ENCODE measurements at regions not wholly inside any gene's neighbourhood (a gene's known extent, or its start where the extent isn't known, plus 50 kb on each side); places are given as distances from the start of the nearest gene placed in this dataset.

DNA sequence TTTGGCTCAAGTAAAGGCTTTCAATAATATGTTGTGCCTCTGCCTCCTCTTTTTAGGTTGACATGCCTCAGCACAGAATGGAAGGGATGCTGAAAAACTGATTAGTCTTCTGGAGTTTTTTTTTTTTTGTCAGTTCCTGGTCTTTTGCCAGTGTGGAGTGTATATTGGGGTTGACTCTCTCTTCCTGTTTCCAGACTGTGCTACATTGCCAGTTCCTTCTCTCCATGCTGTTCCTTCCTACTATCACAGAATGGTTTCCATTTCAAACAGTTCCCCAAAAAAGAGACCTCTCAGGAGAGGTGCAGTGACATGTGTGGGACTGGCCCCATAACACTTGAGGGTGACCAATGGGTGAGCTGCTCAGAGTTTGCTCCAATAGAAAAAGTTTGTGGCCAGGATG, 101.7 kb upstream of the ETV3 start:
- no peak for DNase-seq (ENCODE audit: low spot score)
- TF ChIP-seq, protein P1, sequence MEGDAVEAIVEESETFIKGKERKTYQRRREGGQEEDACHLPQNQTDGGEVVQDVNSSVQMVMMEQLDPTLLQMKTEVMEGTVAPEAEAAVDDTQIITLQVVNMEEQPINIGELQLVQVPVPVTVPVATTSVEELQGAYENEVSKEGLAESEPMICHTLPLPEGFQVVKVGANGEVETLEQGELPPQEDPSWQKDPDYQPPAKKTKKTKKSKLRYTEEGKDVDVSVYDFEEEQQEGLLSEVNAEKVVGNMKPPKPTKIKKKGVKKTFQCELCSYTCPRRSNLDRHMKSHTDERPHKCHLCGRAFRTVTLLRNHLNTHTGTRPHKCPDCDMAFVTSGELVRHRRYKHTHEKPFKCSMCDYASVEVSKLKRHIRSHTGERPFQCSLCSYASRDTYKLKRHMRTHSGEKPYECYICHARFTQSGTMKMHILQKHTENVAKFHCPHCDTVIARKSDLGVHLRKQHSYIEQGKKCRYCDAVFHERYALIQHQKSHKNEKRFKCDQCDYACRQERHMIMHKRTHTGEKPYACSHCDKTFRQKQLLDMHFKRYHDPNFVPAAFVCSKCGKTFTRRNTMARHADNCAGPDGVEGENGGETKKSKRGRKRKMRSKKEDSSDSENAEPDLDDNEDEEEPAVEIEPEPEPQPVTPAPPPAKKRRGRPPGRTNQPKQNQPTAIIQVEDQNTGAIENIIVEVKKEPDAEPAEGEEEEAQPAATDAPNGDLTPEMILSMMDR (IDR thresholded peaks at IDR 0.05; ENCODE audit: extremely low read depth, missing control alignments) = no peak

GRCh38 chr1:157238585-157238984, 100.4 kb upstream of the ETV3 start:
- DNase-seq (ENCODE audit: low spot score) = no peak

DNA sequence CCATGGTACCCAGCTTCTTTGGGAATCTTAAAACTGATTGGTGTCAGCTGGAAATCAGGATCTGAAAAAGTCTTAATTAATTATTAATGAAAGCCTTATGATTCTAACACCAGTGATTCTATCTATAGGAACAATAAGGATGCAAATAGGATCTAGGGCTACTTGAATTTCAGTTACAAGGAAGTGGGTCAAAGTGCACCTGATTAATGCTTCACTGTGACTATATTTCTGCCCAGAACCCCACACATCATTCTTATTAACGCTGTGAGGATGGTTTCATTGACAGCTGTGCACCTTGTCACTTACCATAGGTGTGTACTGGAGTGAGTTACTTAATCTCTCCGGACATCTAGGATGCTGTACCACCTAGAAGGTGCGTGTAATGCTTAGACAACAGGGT, 99.8 kb upstream of the ETV3 start:
- TF ChIP-seq, protein P1 (IDR thresholded peaks at IDR 0.05; ENCODE audit: extremely low read depth, missing control alignments) = no peak
- DNase-seq (ENCODE audit: low spot score) = no peak

More at GRCh38 chr1:157238585-157238984, 100.4 kb upstream of the ETV3 start:
- TF ChIP-seq, protein P1 (IDR thresholded peaks at IDR 0.05; ENCODE audit: extremely low read depth, missing control alignments) = no peak

- TF ChIP-seq, protein P1 (IDR thresholded peaks at IDR 0.05; ENCODE audit: extremely low read depth, missing control alignments) = no peak
- no peak for DNase-seq (ENCODE audit: low spot score)
These were observed 99.3 kb upstream of the ETV3 start for GRCh38 chr1:157237522-157237921.

GRCh38 chr1:157236072-157236471, 97.9 kb upstream of the ETV3 start:
- DNase-seq (ENCODE audit: low spot score) = no peak
- TF ChIP-seq, protein P1 (IDR thresholded peaks at IDR 0.05; ENCODE audit: extremely low read depth, missing control alignments) = no peak

DNA sequence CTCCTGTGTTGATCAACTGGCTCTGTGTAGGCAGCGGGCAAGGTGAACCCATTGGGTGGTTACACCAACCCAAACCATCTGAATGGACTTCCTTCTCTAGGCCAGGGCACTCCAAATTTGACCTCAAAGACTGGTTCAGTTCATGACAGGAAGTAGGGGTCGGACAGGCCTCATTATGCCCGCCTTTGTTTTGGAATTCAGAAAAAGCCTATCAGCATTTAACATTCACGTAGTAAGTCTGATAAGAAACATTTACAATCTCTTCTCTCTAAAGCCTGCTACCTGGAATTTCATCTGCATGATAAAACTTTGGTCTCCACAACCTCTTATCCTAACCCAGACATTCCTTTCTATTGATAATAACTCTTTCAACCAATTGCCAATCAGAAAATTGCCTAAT, 97.1 kb upstream of the ETV3 start:
- no peak for DNase-seq (ENCODE audit: low spot score)
- TF ChIP-seq, protein P1 (IDR thresholded peaks at IDR 0.05; ENCODE audit: extremely low read depth, missing control alignments) = no peak

DNA sequence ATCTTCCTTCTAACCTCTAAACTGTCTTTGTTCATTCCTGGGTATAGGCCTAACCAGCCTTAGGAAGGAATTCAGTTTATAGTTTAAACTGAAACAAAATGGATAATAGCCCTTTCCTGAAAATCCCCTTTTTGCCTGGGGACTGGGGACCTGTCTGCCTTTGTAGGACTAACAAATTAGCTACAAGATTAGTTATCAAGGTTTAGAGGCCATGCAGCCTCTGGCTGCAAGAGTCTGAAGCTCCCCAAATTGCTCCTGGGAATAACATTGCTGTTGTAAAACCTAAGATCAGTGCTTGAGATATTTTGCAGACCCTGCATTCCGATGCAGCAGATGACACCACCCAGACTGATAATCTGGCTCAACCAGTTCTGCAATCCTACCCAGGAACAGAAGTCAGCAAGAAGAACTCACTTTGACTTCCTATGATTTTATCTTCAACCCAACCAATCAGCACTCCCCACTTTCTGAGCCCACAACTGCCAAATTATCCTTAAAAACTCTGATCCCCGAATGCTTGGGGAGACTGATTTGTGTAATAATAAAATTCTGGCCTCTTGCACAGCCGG, 96.6 kb upstream of the ETV3 start:
- TF ChIP-seq, protein P1 (IDR thresholded peaks at IDR 0.05; ENCODE audit: extremely low read depth, missing control alignments) = no peak
- no peak for DNase-seq (ENCODE audit: low spot score)

Measured in GM20000 (cell line).